Astrocyte of the cerebellum (primary cell): ENCODE measurements at regions not wholly inside any gene's neighbourhood (a gene's known extent, or its start where the extent isn't known, plus 50 kb on each side); places are given as distances from the start of the nearest gene placed in this dataset.
A peak's percentile ranks its signal among the peaks of the same experiment; 100 is the strongest.

Source experiments
- DNase-seq: peaks from one replicate; pipeline ENCODE4 v3.0.0-alpha.2; 2011; ENCODE audit warnings: low read depth
- H3K4me3 ChIP-seq: 2 replicates; pipeline ENCODE4 v1.5.1; 2011; ENCODE audit warnings: mild to moderate bottlenecking, low read depth, low read length, moderate library complexity
- in situ Hi-C: cut with HindIII; loops from 2 replicates; pipeline ENCODE4 v1.10.0; 2017; ENCODE audit warnings: low sequenced_read_pairs
- TF ChIP-seq, protein P1 (sequence below): IDR thresholded peaks from 2 replicates; pipeline ENCODE4 v1.5.1; 2012; ENCODE audit warnings: low read length, low read depth, moderate library complexity, mild to moderate bottlenecking; ENCODE audit errors: missing control alignments

DNA sequence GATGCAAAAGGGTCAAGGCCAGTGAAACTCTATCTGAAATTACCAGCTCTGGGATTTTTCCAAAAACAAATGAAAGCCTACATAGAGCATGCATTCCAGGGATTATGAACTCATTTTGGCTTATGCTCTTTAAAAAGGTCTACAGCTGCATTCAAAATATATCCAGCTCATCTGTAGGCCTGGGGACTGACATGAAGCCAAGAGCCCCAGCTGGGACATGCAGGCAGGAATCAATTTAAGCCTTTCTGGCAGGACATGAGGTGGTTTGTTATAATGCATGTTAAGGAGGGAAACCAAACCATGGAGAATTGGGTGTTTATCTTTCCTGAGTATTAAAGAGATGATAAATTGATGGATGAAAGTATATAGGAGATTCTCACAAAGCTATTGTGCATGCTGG lies 164.5 kb downstream of the RBM43 start:
- in situ Hi-C loops = no loop called here
- TF ChIP-seq, protein P1, sequence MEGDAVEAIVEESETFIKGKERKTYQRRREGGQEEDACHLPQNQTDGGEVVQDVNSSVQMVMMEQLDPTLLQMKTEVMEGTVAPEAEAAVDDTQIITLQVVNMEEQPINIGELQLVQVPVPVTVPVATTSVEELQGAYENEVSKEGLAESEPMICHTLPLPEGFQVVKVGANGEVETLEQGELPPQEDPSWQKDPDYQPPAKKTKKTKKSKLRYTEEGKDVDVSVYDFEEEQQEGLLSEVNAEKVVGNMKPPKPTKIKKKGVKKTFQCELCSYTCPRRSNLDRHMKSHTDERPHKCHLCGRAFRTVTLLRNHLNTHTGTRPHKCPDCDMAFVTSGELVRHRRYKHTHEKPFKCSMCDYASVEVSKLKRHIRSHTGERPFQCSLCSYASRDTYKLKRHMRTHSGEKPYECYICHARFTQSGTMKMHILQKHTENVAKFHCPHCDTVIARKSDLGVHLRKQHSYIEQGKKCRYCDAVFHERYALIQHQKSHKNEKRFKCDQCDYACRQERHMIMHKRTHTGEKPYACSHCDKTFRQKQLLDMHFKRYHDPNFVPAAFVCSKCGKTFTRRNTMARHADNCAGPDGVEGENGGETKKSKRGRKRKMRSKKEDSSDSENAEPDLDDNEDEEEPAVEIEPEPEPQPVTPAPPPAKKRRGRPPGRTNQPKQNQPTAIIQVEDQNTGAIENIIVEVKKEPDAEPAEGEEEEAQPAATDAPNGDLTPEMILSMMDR = no peak
- peak; percentile 96 for DNase-seq
- H3K4me3 ChIP-seq = no peak overlapping the region

DNA sequence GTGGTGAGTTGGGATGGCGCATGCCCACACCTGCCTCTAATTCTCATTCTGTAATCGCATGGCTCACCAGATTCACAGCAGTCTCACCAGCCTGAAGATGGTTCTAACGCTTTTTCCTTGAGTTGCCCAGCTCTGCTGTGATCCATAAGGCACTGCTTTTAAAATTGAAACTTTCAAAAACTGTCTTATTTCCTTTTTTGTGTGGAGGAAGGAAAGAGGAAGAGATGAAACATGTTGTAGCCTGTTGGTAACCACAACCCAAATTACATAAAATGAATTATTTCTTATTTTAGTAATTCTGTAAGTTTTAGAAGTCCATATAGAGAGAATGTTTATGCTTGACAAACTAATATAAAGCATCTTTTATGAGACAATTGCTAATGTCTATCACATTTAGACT lies 165.4 kb downstream of the RBM43 start:
- H3K4me3 ChIP-seq = no peak overlapping the region
- no peak for DNase-seq
- in situ Hi-C loops = no loop called here
- TF ChIP-seq, protein P1 = no peak

DNA sequence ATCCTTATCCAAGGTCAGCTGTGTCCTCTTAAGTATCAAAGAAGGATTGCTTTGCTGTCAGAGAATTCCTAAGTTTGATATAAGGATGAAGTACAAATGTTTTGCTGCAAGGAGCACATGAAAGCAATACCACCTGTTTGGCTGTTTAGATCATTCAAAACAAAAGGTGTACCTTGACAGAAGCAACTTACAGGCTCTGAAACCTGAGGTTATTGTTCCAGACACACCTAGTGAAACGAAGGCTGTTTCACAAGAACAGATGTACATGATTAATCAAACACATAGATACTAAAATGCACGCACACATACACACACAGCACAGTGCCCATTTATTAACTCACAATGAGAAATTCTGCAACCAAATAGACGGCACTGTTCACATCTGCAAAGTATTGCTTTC lies 166.2 kb downstream of the RBM43 start:
- in situ Hi-C loops = no loop called here
- TF ChIP-seq, protein P1 = no peak
- no peak for DNase-seq
- no peak overlapping the region for H3K4me3 ChIP-seq

DNA sequence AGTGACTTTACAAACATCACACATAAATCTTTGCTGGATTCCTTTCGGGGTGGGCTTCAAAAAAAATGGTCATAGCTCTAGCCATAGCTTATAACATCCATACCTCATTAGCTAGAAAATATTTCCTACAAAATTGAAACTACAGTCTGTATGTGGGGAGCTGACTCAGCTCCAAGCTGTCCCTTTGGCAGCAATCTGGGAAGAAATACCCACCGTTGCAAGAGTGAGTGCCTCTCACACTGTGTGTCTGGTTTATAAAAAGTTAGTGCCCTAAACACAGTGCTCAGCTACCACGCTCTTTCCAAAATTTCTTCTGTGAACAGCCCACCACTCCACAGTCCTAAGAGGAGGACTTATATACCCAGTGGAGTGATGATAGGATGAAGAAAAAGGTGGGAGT lies 170.1 kb downstream of the RBM43 start:
- no peak overlapping the region for H3K4me3 ChIP-seq
- in situ Hi-C loops = no loop called here
- no peak for DNase-seq
- TF ChIP-seq, protein P1 = no peak

DNA sequence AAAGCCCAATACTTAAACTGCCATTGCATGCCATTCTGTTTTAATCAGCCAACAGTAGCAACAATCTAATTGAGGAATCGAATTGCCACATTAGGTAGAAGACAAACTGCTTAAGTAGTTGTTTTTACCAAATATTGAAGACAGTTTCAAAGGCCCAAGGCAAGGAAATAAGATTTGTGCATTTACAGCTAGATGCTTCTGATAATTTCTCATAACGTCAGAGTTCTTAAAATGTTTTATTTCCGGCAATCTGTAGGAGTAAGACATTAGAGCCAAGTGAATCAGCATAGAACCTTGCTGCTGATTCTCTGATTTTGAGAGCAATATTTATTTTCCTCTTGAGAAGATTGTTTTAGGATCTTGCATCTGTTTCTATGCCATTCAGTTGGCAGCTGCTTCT lies 174.3 kb downstream of the RBM43 start:
- TF ChIP-seq, protein P1 = no peak
- in situ Hi-C loops = no loop called here
- no peak overlapping the region for H3K4me3 ChIP-seq
- DNase-seq = no peak

DNA sequence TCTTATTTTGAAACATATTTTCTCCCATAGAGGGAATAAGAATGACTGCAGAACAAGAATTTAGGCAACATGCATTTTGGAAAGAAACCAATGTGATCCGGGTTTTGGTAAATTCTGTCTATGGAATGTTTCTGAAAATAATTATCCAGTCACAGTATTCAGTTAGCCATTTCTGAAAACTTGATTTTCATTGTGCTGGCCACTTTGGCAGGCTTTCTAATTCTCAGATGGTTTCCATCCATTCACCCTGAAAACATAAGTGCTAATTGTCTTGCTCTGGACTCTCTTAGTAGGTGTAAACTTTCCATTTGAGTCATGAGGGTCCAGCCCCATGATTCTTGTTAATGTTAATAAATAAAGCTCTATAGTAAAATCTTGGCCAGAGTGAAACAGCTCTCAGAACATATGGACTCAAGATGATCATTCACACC lies 176.5 kb downstream of the RBM43 start:
- in situ Hi-C loops = no loop called here
- peak; percentile 18 for DNase-seq
- TF ChIP-seq, protein P1 = no peak
- H3K4me3 ChIP-seq = no peak overlapping the region
